GM10266 (cell line): ENCODE measurements at regions not wholly inside any gene's neighbourhood (a gene's known extent, or its start where the extent isn't known, plus 50 kb on each side); places are given as distances from the start of the nearest gene placed in this dataset.
"Not testable (repeated sequence)": the region's sequence is repeated elsewhere in the genome, so short reads cannot be mapped to it uniquely, and the experiment has no call there.

Experiments used
- DNase-seq: peaks from one replicate; pipeline ENCODE4 v3.0.0; 2012; ENCODE audit errors: extremely low spot score
- TF ChIP-seq, protein P1 (sequence below): IDR thresholded peaks from 2 replicates; pipeline ENCODE4 v1.5.1; 2012; ENCODE audit warnings: mild to moderate bottlenecking, low read depth; ENCODE audit not compliant: control insufficient read depth, insufficient read depth; ENCODE audit errors: missing control alignments

DNA sequence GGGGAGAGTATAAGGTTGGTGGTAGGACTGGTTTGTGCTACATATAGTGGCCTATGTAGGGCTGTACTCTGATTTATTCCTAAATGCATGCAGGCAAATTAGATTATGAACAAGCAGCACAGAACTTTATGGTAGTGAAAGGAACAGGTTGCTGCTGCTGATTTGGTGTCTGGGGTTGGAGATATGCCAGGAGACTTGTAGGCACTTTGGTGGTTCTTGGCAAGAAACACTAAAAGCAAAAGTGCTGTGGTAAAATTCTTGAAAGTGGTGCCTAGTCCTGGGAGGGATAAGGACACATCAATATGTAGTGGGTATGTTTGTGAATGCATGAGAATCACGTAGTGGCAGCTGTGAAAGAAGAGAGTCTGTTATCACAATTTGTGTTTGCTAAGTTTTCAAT lies 2126.0 kb downstream of the TP53TG3F start:
- no peak for DNase-seq
- TF ChIP-seq, protein P1, sequence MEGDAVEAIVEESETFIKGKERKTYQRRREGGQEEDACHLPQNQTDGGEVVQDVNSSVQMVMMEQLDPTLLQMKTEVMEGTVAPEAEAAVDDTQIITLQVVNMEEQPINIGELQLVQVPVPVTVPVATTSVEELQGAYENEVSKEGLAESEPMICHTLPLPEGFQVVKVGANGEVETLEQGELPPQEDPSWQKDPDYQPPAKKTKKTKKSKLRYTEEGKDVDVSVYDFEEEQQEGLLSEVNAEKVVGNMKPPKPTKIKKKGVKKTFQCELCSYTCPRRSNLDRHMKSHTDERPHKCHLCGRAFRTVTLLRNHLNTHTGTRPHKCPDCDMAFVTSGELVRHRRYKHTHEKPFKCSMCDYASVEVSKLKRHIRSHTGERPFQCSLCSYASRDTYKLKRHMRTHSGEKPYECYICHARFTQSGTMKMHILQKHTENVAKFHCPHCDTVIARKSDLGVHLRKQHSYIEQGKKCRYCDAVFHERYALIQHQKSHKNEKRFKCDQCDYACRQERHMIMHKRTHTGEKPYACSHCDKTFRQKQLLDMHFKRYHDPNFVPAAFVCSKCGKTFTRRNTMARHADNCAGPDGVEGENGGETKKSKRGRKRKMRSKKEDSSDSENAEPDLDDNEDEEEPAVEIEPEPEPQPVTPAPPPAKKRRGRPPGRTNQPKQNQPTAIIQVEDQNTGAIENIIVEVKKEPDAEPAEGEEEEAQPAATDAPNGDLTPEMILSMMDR: no peak

DNA sequence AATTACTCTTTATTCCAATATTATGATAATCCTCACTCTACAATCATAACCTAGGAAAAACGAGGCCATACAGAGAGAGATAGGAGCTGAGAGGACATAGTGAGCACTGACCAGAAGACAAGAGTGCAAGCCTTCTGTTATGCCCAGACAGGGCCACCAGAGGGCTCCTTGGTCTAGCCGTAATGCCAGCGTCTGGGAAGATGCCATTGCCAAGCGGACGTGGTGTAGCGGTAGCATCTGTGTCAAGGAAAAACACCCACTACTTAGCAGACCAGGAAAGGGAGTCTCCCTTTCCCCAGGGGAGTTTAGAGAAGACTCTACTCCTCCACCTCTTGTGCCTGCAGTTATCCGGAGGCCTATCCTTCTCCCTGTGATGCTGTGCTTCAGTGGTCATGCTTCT lies 2131.5 kb downstream of the TP53TG3F start:
- DNase-seq: not testable (repeated sequence)

DNA sequence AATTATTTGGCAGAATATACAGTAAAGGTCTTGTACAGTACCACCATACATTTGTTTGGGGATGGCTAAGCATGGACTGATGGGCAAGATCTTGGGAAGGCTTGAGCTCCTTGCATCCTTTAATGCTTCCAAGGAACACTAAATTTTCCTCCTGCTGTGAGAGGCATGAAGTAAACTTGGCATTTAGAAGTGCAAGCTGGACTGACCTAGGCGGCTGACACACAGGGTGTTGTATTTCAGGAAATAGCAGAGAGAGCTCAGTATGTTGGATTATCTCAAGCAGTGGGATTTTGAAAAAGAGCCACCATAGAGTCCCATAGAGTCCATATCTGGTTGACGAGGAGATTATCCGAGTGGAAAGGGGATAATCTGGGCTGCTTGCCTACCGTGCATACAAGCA lies 2137.1 kb downstream of the TP53TG3F start:
- DNase-seq: no peak
- TF ChIP-seq, protein P1: no peak

DNA sequence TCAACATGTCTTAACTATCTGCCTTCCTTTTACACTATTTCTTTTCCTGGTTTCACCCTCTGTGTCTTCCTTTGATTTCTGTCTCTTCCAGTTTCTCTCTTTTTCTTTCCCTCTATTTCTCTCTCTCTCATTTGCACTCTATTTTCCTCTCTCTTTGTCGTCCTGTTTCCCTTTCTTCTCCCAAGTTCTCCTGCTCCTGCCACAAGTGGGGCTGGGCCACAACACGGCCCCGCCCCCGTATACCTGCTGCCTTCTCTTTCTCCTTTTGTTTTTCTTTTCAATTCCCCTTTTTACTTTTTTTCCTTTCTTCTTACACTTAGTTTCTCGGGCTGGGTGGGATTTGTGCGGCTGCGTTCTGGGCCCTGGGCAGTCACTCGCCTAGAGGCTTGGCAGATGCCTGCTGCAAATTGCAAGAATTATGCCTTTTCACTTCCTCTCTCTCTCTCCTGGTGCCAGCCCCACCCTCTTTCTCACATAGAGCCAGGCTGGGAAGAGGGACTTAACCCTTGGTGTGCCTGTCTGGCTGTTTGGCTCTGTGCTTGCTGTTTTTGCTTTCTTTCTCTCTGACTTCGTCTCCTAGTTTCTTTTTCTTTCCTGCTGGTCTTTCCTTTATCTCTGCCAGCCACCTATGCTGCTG lies 2139.4 kb downstream of the TP53TG3F start:
- no peak for DNase-seq
- TF ChIP-seq, protein P1: no peak

DNA sequence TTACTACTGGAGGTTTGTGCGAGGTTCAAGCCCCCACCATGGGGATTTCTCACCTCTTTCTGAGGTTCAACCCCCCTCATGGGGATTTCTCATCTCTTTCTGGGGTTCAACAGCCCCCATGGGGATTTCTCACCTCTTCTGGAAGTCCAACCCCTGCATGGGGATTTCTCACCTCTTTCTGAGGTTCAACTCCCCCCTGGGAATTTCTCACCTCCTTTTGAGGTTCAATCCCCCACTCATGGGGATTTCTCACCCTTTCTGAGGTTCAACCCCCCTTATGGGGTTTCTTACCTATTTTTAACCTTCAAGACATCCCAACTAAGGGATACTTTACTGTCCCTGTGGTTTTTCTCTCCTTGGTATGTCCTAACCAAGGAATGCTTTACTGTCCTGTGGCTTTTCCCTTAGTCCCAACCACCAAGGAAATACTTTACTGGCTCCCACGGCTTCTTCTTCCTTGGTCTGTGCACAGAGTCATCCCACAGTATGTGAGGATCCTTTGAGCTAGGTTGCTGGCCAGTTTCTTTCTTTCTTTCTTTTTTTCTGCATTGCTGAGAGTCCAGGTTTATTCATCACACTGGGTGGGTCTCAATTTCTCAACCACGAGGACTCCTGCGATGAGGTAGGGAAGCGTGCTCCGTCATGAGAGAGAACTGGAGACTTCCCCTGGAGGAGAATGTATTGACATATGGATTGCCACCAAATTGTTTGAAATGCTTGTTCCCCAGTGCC lies 2140.2 kb downstream of the TP53TG3F start:
- no peak for DNase-seq
- TF ChIP-seq, protein P1: no peak

DNA sequence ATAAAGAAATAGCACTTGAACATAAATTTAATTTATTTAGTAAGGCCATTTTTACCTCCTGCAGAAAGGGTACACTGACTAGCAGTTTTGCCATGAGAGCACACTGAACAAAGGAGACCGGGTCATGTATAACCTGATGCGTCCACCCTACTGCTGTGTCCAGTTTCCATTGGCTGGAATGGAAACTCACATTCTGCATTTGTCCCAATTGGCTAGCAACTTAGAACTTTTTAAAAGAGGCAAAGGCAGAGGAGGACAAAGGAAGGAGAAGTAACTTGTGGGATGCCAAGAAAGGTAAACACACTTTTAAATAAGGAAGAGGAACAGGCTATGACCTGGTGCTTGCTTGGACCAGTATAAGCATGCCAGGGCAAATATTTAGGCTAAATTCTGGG lies 2140.7 kb downstream of the TP53TG3F start:
- not testable (repeated sequence) for DNase-seq

DNA sequence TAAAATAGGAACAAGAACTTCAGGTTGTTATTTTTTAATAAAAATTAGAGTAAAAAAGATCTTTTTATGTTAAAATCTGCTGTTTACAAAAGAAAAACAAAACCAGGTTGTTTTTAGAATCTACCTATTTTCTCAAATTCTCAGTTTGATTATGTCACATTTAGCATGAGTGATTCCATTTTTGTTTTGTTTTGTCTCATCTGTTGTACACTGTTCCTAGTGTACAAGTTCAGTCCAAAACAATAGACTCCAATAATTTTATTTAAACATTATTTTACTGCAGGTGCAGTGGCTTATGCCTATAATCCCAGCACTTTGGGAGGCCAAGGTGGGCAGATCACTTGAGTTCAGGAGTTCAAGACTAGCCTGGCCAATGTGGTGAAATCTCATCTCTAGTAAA lies 2142.7 kb downstream of the TP53TG3F start:
- no peak for DNase-seq
- TF ChIP-seq, protein P1: no peak

DNA sequence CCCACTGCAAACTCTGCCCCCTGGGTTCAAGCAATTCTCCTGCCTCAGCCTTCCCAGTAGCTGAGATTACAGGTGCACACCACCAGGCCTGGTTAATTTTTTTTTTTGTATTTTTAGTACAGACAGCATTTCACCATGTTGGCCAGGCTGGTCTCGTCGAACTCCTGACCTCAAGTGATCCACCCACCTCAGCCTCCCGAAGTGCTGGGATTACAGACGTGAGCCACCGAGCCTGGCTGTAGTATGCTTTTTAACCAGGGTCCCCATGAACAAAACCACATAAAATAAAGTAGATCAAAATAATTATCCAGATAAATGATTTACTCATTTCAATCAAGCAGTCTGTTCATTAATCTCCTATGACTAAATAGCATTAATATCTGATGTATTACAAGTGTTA lies 2144.0 kb downstream of the TP53TG3F start:
- DNase-seq: not testable (repeated sequence)

DNA sequence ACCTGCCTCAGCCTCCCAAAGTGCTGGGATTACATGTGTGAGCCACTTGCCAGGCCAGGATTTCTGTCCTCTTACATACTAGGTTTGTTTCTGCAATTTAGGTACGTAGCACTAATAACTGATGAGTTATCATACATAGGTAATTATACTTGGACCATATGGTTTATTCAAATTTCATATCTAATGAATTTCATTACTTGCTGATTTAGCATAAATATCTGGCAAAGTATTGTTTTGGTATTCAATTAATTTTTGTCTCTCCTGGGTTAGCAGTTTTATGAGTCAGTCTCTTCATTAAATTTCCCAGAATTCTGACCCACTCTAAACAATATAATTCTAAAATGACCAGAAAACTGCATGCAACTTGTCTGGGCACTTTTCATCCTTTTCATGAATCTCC lies 2146.5 kb downstream of the TP53TG3F start:
- DNase-seq: no peak
- TF ChIP-seq, protein P1: no peak

DNA sequence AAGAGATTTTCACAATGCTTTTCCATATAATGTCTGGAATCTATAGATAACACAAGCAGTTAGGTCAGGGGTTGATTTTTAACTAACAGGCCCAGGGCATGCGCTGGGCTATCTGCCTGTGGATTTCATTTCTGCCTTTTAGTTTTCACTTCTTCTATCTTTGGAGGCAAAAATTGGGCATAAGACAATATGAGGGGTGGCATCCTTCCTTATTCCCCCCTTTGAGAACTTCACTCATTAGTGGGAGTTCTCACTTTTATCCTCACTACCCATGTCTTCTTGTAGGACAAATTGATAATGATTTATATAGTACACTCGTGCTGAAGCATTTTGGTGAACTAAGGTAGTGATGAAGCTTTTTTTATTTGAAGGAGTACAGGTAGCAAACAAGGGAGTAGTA lies 2155.5 kb downstream of the TP53TG3F start:
- DNase-seq: not testable (repeated sequence)

DNA sequence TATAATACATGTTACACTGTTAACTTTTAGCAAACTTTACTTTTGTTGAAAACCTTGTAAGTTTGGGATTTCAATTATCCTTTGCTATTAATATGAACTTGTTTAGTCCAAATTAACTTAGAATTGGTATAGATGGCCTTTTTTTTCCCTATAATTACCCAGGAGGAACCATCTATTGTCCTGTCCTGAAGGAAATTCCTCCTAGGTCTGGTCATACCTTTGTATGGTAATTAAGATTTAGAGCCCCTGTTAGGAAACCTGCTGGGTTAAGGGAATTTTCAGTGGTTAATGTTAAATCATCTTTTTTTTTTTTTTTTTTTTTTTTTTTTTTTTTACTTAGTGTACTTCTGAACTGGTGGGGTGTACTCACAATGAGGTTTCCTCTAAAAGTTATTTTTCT lies 2159.8 kb downstream of the TP53TG3F start:
- DNase-seq: not testable (repeated sequence)
